GM19463 (cell line): ENCODE measurements at regions not wholly inside any gene's neighbourhood (a gene's known extent, or its start where the extent isn't known, plus 50 kb on each side); places are given as distances from the start of the nearest gene placed in this dataset.
"Not testable (repeated sequence)": the region's sequence is repeated elsewhere in the genome, so short reads cannot be mapped to it uniquely, and the experiment has no call there.

Experiments
- ATAC-seq: cut with Tn5 transposase; IDR thresholded peaks from one replicate; pipeline ENCODE4 v1.9.1; 2021; ENCODE audit warnings: mild to moderate bottlenecking, moderate library complexity; ENCODE audit not compliant: unreplicated experiment

DNA sequence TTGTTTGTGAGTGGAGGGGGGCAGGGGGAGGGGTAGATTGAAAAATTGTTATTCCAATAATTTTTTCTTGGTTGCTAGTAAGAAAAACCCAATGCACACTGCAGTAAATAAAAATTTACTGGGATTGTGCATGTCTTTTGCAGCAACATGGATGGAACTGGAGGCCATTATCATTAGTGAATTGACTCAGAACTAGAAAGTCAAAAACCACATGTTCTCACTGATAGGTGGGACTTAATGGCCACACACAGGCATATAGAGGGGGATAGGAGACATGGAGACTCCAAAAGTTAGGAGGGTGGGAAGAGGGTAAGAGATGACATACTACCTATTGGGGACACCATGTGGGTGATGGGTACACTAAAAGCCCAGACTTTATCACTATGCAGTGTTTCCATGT is 67.2 kb downstream of the BUB3 start:
- ATAC-seq, result no peak

DNA sequence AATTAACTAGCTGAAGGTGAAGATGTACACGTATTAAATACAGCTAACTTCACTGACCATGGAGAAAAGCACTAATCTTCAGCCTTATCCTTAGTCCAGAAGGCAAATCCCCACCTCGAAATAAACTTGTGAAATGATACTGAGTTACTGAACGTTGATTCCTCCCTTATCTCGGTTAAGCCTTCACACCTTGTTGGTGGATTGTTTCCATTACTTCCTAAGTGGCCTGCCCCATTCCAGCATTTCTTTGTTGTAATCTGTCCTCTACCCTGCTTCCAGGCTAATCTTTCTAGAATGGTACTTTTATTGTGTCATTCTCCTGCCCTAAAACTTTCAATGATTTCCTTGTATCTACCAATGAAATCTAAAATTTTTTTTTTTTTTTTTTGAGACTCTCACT is 68.6 kb downstream of the BUB3 start:
- no peak for ATAC-seq

DNA sequence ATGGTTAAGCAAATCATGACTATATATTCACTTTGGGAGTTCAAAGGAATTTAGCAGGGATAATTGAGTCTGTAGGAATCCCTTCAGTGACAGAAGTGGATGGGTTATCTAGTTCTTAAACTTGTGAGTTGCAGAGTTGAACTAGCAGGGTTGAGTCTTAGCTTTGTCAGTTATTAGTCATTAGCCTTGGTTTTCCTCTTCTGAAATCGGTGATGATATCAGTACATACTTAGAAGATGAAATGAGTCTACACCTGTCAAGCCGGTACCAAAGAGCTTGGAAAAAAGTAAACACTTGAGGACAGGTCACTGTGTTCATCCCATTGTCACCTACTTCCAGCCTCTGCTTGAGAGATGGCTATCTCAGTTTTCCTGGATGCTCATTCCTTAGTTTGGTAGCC is 73.5 kb downstream of the BUB3 start:
- no peak for ATAC-seq

DNA sequence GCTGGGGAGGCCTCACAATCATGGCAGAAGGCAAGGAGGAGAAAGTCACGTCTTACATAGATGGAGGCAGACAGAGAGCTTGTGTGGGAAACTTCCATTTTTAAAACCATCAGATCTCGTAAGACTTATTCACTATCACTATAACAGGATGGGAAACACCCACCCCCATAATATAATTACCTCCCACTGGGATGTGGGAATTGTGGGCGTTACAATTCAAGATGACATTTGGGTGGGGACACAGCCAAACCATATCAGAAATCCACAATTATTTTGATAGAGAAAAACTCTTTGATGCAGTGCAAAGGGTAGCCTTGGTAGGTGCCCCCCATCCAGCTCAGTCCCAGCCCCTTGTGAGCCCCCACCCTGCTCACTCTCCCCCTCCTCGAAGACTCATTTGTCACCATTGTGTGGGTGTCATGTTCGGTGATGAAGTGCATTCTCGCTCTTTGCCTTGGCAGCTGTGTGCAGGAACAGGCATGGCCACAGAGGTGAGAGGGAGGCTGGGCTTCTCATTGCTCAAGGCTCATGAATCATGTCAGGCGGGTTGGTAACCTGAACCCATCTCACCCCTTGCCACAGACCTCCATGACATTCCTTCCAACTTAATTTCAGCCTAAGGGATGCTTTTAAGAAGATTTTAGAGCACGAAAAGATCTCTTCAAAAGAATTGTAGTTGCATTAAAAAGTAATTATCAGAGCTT is 75.9 kb downstream of the BUB3 start:
- ATAC-seq, result no peak

DNA sequence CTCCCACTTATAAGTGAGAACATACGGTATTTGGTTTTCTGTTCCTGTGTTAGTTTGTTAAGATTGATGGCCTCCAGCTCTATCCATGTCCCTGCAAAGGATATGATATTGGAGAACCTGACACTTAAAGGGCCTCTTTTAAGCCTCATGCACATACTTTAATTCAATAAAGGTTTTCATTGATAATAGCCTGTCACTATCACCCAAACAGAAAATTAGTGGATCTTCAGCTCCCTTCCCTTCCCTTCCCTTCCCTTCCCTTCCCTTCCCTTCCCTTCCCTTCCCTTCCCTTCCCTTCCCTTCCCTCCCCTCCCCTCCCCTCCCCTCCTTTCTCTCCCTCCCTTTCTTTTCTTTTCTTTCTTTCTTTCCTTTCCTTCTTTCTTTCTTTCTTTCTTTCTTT is 78.7 kb downstream of the BUB3 start:
- not testable (repeated sequence) for ATAC-seq

DNA sequence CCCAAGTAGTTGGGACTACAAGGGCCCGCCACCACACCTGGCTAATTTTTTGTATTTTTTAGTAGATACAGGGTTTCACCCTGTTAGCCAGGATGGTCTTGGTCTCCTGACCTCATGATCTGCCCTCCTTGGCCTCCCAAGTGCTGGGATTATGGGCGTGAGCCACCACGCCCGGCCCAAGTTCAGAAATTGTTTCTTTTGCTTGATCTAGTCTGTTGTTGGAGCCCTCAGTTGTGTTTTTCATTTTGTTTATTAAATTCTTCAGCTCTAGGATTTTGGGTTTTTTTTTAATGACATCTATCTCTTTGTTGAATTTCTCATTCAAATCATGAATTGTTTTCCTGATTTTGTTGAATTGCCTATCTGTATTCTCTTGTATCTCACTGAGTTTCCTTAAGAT is 80.8 kb downstream of the BUB3 start:
- not testable (repeated sequence) for ATAC-seq

DNA sequence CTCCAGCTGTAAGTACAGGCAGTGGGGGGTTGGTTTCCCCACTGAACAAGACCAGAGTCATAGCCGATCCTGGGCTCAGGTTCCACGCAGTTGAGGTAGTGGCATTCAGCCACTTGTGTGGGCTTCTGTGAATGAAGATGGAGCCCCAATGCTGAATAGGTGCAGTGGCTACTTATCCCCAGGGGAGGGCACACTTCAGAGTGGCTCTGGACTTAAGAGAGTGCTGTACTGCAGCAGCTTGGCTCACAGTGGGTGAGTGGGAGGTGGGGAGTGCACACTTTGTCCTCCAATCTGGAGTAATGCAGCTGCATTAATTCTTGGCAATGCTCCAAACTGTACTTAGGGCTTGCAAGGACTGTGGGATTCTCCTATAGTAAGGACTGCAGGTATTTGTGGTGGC is 81.9 kb downstream of the BUB3 start:
- no peak for ATAC-seq

DNA sequence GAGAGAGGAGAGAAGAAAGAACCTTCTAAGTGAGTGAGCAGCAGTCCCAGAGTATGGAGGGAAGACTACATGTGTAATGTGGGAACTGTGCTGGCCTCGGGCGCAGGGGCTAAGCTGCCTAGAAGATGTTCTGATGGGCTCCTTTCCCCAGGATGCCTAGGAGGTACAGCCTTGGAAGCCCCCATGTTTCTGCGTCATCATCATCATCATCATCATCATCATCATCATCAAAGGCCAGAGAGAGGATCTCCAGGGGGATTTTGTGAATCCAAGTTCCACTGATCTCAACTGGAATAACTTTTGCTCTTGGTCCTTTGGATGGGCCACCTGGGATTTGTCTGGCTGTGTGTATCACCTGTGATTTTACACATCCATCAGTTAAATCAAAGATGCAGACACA is 86.0 kb downstream of the BUB3 start:
- no peak for ATAC-seq

DNA sequence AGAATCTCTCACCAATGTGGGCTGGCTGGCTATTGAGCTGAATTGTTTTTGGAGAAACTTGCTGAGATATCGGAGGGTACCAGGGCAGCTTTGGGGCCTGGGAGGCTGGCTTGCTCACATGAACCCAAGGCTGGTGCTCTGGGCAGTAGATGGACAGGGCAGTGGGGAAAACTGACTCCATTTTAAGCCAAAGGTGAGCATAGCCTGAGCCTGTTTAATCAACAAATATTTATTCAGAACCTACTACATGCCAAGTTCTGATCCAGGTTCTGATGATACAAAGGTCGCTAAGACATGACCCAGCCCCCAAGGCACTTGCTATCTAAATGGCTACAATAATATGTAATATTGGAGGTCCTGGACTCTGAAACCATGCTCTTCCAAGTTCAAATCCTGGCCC is 86.6 kb downstream of the BUB3 start:
- no peak for ATAC-seq

DNA sequence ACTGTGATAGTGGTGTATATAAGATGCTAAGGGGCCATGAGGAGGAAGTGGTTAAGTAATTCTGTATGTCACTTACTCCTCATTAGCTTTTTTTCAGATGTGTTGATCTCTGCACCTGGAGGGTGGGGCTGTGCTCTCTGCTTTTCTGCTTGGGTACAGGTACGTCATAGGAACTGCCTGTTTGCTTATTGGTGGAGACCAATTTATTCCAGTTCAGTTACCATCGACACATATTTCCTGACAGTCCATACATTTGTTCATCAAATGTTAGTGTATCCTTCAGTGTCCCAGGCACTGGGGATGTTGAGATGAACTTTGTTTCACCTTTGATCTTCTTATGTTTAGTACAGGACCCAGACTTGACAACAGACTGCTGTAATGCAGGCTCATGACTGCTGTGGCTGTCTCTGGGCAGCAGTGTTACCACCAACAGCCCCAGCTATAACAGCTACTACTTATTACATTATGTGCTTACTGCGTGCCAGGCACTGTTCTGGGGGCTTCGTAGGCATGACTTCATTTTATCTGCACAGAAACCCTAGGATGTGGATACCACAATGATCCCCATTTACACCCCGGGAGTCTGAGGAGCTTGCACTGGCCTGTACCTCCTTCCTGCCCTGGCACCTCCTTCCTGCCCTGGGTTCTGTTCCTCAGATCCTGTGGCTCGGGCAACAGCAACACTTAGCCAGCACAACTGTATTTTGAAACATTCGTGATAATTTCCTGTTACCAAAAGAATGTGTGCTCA is 87.4 kb downstream of the BUB3 start:
- ATAC-seq, result peak; percentile 48

DNA sequence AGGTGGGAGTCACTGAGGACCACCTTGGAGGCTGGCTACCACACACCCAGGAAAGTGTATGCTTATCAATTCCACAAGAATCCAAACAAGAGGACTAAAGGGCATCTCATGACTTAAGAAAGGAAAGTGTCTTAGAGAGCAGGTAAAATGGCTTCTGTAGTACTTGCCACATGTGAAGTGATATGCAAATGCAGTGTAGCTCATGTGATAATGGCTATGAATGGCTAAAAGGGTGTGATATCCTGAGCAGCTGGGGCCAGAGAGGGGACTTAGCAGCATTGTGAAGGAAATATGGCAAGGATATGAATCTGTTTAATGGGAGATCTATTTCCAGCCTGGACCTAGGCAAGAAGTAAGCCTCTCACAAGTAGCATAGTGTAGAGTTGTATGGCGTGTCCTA is 90.5 kb downstream of the BUB3 start:
- no peak for ATAC-seq

DNA sequence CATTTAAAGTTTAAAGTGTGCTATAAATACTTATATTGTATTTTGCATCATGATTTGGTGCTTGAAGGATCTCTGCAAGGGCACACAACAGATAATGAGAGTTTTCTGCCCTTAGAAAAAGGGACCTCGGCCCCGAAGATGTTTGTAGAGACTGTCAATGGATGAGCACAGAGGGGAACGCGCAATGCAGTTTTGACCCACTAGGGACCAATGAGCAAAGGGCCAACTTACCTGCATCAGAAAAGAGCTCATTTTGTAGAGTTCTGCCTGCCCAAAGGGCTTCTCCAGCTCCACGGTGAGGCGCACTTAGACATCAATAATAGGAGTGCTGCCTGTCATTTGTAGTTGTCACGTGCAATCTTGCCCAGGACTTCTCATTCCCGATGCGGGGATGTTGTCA is 91.1 kb downstream of the BUB3 start:
- no peak for ATAC-seq

DNA sequence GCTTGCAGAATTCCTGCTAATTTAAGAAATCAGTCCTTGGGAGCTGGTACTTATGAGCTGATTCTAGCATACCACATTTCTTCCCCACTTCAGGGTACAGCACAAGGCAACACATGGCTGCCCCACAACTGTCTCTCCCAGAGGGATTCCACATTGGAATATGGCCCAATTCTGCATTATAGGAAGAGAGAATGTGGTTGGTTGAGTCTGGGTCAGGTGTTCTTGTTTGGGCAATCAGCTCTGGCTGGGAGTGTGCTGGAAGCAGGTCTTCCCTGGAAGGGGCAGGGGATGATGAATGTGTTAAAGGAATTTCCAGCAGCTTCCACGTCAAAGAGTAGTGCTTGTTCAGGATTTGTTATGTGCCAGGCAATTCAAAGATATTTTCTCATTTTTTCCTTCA is 95.7 kb downstream of the BUB3 start:
- no peak for ATAC-seq

DNA sequence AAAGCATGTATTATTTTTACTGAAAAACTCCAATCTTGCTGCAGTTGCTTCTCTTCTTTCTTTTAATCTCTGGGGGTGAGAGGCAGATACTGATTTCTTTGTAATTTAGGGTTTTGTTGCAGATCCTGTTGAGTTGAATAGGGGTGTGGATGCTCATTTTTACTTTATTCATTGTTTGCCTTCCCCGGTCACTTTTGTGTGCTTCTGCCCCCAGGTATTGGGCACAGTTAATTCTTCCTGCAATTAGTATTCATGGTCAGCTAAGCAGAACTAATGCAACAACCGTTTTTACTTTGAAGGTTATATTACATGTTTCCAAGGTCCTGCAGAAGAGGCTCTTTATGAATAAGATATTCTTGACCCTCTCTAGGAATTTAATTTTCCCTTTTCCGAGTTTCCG is 96.4 kb downstream of the BUB3 start:
- no peak for ATAC-seq

DNA sequence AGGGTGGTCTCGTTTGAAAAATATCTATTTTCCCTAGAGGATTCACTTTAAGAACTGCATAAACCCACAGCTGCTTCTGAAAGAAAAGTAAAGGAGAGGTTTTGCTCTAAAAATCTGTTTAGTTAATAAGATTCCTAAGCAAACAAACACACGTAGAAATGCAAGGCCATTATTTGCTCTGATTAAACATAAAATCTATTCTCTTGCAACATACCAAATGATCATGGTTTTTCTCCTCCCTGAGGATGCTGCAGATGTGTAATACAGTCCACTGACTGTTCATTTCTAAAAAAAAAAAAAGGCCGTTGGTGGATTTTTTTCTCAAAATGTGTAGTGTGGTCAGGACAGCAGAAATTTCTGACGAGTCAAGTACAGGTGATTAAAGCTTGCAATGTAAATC is 98.6 kb downstream of the BUB3 start:
- ATAC-seq, result no peak

DNA sequence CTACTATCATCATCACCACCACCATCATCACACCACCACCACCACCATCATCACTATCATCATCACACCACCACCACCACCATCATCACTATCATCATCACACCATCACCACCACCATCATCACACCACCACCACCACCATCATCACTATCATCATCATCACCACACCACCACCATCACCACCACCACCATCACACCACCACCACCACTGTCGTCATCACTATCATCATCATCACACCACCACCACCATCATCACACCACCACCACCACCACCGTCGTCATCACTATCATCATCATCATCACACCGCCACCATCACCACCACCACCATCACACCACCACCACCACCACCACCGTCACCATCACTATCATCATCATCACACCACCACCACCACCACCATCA is 100.1 kb downstream of the BUB3 start:
- not testable (repeated sequence) for ATAC-seq

DNA sequence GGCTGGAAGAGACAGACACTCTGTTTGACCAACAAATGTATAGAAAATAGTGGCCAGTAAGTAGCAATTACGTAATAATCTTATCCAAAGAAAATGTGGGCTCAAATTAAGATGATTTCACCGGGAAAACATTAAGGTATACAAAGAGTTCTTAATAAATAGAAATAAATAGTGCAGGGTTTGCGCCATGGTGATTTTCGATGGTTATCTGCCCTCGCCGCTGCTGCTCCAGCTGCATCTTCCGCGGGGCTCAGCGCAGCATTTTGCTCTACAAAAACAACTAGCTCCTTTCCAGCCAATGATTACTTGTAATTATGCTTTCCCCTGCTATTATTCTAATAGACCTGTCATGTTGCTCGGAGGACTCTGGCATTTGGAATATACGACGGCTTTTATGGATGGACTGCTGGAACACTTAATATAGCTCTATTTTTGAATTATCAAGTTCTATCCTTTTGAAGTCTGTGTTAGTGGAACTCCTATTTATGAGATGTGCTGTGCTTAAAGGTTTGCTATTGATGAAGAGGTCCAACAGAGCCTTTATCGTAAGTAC is 103.8 kb downstream of the BUB3 start:
- no peak for ATAC-seq

DNA sequence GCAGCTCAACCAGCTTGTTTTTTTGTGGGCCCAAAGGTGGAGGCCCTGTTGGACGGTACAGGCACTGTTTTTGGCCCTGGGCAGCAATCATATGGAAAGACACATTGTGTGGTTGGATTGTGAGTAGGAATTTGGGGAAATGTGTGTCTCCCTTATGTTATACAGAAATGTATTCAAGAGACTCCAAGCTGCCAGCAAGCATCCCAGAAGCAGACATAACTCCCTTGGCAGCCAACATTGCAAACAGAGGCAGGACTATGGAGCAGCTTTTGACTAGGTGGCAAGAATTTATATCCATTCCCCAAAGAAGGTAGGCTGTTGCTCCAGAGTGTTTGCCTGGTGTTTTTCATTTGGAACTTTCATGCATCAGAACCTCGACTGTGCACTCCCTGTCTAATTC is 104.9 kb downstream of the BUB3 start:
- no peak for ATAC-seq

DNA sequence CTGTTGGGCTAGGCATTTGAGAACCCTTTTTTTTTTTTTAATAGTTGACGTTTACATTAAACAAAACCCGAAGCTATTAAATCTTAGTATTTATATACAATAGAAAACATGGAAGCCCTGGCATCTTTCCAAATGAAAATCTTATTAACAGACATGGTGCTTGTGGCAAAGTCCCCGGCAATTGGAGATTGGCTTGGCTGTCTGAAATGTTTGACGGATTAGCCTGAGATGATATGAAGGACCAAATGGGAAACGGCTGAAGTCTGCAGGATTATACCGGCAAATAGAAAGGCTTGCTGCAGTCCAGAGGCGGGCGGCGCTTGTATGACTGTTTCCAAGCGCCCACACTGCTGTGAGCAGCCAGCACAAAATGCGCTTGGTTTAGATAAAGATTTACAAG is 105.6 kb downstream of the BUB3 start:
- no peak for ATAC-seq

DNA sequence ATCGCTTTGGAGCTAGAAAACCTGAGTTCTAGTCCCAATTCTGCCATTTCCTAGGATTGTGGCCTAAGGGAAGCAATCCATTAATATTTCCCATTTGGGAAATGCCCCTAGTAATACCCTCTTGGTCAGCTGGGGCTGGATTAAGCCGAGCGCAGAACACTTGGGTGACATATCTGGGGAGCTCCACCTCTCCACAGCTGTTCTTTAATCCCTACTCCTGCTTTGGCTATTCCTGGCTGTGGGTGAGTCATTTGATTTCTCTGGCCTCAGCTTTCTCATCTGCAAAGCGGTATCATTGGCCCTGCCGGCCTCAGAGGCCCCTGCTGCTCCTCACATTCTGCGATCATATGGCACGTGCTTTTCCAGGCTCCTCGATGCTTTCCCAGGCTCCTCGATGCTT is 108.3 kb downstream of the BUB3 start:
- ATAC-seq, result no peak

DNA sequence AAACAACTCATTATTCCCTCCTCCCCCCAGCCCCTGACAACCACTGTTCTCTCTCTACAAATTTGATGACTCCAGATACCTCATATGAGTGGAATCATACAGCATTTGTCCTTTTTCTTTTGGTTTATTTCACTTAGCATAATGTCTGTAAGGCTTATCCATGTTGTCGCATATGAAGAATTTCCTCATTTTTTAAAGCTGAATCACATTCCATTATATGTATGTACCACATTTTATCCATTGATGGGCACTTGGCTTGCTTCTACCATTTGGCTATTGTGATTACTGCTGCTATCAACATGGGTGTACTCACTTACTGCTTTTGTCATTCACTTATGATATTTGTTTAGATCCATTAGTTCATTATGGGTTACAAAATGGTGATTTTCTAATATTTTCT is 112.8 kb downstream of the BUB3 start:
- ATAC-seq, result no peak

DNA sequence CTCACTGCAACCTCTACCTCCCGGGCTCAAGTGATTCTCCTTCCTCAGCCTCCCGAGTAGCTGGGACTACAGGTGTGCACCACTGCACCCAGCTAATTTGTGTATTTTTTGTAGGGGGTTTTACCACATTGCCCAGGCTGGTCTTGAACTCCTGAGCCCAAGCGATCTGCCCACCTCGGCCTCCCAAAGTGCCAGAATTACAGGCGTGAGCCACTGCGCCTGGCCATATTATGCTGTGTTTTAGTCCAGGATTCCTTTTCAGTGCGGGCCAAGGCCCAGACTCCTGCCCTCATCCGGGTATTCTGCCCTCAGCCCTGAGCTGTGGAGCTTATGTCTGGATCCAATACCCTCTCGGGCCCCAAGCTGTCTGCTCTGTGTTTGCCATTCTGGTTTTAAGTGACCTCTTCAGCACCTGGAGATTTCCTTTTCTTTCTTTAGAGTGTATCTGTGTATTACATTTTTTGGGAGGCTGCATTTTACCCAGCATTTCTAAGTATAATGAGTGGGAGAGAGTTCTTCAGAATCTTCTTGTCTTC is 114.9 kb downstream of the BUB3 start:
- no peak for ATAC-seq
